ENCODE measurements at regions not wholly inside any gene's neighbourhood (a gene's known extent, or its start where the extent isn't known, plus 50 kb on each side); places are given as distances from the start of the nearest gene placed in this dataset.

DNA sequence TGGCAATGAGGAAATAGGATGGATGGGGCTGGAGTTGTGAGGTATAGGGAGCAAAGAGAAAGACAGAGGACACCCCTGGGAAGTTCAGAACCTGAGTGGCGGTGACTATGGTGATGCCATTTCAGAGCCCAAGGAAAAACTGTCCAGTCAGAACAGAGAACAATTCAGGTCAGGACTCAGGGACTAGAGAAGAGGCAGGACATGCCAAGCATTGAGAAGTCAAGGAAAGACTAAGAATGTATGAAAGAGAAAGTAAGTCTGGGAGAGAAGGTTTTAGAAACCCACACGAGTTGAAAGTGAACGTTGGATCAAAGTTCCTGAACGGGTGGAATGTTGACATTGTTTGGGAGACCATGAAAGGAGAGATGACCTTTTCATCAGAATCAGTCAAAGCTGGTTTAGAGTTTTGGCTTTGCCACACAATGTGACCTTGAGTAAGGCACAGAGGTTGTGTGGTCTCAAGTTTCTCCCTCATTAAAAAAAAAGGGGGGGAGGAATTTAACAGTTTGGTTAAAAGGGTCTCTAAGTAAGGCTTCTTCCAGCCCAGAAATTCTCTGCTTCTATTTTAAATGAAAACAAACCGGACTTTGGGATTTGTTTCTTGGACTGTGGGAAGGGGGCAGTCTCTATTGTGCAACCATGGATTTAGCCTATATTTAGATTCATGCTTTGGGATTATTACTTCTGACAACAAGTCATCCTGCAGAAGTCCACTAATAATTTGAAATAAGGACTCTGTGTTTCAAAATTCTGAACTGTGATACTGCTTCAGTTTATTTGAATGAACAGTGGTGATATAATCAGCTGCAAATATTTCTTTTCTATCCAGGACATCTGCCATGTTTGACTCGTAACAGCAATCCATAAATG lies 315.9 kb upstream of the TBL1XR1 start:
- Histone ChIP-seq H3K27me3 (ENCODE audit: low read depth, low read length) (no peaks in the 10 kb centered on the region), H3K4me3 (ENCODE audit: low read depth in 1 of 2, low read length in 2 of 2) (no peak overlapping the region), H3K36me3 (ENCODE audit: control insufficient read depth in 1 of 2, insufficient read depth in 2 of 2, low read length in 2 of 2) (no peaks in the 10 kb centered on the region), H3K9me3 (ENCODE audit: control insufficient read depth in 1 of 2, low read length in 2 of 2) (no peaks in the 10 kb centered on the region), H3K27ac (ENCODE audit: low read length) (no peak overlapping the region), H3K4me1 (ENCODE audit: control insufficient read depth in 1 of 2, insufficient read depth in 2 of 2, low read length in 2 of 2) (peaks cover 7 to 31% of the 10 kb centered on the region in 2 donors)

DNA sequence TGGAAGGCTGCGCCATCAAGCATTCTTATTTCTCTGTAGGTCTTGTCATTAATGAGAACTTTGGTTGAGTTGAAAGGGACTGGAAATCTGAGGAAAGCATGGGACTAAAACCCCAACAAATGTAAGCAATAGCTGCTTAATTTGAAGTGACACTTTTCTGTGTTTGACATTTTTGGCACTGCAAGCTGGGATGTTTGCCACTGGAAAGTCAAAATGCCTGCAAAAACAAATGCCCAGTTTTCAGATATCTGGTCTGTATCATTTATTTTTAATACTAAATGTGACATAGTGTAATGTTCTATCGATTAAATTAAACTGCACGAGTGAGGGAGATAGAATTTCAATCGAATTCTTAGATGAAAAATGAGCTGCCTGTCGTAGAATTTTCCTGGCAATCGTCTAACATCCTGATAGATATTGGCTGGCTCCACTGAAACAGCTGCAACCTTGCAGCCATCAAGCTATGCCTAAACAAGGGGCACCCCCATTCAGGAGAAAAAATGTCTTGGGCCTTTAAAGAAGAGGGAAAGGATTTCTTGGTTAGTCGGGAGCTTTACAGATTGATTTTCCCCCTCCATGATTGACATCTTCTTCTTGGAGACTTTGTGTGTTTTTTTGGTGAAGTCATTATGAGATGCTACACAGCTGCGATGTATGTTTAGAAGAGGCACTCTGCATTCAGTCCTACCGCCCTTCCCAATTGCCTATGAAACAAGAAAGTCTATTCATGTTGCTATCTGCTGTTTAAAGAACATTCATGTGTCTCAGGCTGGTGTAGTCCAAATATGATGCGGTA lies 316.7 kb upstream of the TBL1XR1 start:
- no peaks in the 10 kb centered on the region for H3K36me3 ChIP-seq (ENCODE audit: control insufficient read depth in 1 of 2, insufficient read depth in 2 of 2, low read length in 2 of 2)
- no peaks in the 10 kb centered on the region for H3K9me3 ChIP-seq (ENCODE audit: control insufficient read depth in 1 of 2, low read length in 2 of 2)
- no peak overlapping the region for H3K27ac ChIP-seq (ENCODE audit: low read length)
- H3K27me3 ChIP-seq (ENCODE audit: low read depth, low read length) = no peaks in the 10 kb centered on the region
- peaks cover 7 to 31% of the 10 kb centered on the region in 2 donors for H3K4me1 ChIP-seq (ENCODE audit: control insufficient read depth in 1 of 2, insufficient read depth in 2 of 2, low read length in 2 of 2)
- H3K4me3 ChIP-seq (ENCODE audit: low read depth in 1 of 2, low read length in 2 of 2) = no peak overlapping the region

DNA sequence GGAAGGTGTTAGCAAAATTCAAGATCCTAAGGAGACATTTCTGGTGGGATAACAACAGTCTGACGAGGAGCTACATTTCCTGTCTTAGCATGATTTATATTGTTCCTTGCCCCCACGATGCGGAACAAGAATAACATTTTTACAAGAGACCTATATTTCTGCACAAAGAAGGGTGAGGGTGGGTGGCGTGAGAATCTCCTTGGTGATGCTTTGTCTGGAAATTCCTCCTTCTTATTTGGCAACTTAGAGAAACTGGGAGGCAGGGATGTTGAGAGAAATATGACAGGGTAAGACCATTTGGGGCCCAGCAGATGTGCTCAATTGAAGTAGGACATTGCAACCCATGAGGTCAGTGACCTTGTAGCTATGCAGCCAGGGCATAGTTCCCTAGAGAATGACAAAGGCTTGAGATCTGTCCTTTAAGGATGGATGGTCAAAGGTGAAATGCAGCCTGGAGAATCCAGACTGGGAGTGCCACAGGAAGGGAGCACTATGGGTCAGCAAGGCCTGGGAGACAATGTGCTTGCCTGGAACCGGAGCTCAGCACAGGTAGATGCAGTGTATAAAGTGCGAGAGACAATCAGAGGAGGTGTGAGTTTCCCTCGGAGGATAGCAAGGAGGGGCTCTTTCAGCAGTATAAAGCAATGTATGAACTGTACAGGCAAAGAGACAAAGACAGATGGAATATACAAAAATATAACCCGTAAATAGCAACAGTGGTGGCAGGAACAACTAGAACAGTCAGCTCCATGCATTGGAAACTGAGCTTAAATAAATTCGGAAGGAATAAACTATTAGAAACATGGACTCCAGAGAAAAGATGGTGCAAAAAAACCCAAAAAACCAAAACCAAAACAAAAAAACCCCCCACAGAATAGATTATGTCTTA lies 317.6 kb upstream of the TBL1XR1 start:
- no peaks in the 10 kb centered on the region for H3K27me3 ChIP-seq (ENCODE audit: low read depth, low read length)
- no peak overlapping the region for H3K27ac ChIP-seq (ENCODE audit: low read length)
- no peaks in the 10 kb centered on the region for H3K9me3 ChIP-seq (ENCODE audit: control insufficient read depth in 1 of 2, low read length in 2 of 2)
- no peak overlapping the region for H3K4me3 ChIP-seq (ENCODE audit: low read depth in 1 of 2, low read length in 2 of 2)
- H3K36me3 ChIP-seq (ENCODE audit: control insufficient read depth in 1 of 2, insufficient read depth in 2 of 2, low read length in 2 of 2) = no peaks in the 10 kb centered on the region
- peaks cover 7 to 31% of the 10 kb centered on the region in 2 donors for H3K4me1 ChIP-seq (ENCODE audit: control insufficient read depth in 1 of 2, insufficient read depth in 2 of 2, low read length in 2 of 2)

DNA sequence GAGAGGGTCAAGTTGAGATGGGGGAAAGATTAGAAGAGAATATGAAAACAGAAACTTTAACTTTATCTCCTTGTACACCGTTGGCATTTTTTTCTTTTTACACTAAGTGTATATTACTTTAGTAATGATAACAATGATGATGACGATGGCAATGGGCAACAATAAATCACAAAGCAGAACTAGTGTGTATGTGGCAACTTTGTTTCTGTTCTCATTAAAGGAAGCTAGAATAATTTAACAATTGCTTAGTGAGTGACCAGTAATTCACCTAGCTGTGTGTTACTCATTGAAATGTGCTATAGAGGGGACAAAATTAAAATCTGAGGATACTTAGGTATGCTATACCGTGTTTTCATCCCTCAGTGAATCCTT lies 318.5 kb upstream of the TBL1XR1 start:
- Histone ChIP-seq H3K36me3 (ENCODE audit: control insufficient read depth in 1 of 2, insufficient read depth in 2 of 2, low read length in 2 of 2) (no peaks in the 10 kb centered on the region), H3K27me3 (ENCODE audit: low read depth, low read length) (no peaks in the 10 kb centered on the region), H3K27ac (ENCODE audit: low read length) (no peak overlapping the region), H3K4me3 (ENCODE audit: low read depth in 1 of 2, low read length in 2 of 2) (no peak overlapping the region), H3K9me3 (ENCODE audit: control insufficient read depth in 1 of 2, low read length in 2 of 2) (no peaks in the 10 kb centered on the region), H3K4me1 (ENCODE audit: control insufficient read depth in 1 of 2, insufficient read depth in 2 of 2, low read length in 2 of 2) (peaks cover 7 to 31% of the 10 kb centered on the region in 2 donors)

DNA sequence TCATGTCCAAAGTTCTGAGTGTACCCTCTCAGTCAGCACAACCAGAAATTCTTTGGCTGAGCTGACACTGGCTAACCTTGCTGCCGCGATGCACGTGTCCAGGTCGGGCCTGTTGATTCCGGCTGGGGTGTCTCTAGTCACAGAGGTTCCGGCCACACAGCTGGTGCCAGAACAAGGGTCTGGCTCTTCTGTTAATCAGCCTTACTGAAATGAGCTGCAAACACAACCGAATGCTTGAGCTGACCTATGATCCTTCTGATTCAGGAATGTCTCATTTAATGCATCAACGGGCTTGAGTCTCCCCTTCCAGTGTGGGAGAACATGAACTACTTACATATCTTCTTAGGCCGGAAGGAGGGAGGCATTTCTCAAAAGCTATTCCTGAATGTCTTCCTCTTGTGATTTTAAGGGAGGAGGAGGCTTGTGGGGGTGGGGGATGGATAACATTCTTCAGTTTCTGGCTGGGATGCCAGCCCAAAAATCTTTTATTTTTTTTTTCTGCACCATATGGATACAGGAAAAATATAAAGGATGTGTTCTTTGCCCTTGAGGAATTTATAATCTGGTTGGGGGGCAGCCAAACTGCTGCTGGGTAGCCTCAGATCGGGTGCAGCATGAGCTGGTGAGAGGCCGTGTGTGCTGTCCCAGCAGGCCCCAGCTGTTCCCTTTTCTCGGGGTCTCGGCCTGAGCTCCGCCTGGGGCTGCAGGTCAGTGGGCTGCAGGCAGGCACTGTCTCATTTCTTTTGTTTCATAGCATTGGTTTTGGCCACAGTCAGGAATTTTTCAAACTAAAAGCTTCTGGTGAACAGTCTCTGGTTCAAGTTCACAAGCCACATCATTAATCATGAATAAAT lies 319.1 kb upstream of the TBL1XR1 start:
- no peaks in the 10 kb centered on the region for H3K9me3 ChIP-seq (ENCODE audit: control insufficient read depth in 1 of 2, low read length in 2 of 2)
- H3K36me3 ChIP-seq (ENCODE audit: control insufficient read depth in 1 of 2, insufficient read depth in 2 of 2, low read length in 2 of 2) = no peaks in the 10 kb centered on the region
- no peak overlapping the region for H3K4me3 ChIP-seq (ENCODE audit: low read depth in 1 of 2, low read length in 2 of 2)
- H3K27me3 ChIP-seq (ENCODE audit: low read depth, low read length) = no peaks in the 10 kb centered on the region
- H3K4me1 ChIP-seq (ENCODE audit: control insufficient read depth in 1 of 2, insufficient read depth in 2 of 2, low read length in 2 of 2) = peaks cover 7 to 31% of the 10 kb centered on the region in 2 donors
- no peak overlapping the region for H3K27ac ChIP-seq (ENCODE audit: low read length)

DNA sequence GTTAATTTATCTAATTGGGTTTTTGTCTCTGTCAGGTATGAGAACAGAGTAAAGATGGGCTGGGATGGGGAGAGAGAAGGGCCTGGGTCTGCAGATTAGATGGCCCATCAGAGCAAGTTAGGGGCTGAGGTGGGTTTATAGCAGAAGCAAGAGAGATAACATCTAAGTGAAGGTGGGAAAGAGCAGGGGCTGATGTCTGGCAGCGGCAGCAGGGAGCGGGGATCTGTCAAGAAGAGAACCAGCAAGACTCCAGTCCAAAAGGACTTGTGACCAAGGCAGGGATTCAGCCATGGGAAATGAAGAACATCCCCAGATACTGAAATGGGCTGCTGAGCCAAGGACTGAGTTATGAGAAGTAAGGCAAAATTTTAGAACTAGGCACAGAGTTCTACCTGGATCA lies 320.6 kb upstream of the TBL1XR1 start:
- no peak overlapping the region for H3K4me3 ChIP-seq (ENCODE audit: low read depth in 1 of 2, low read length in 2 of 2)
- no peaks in the 10 kb centered on the region for H3K36me3 ChIP-seq (ENCODE audit: control insufficient read depth in 1 of 2, insufficient read depth in 2 of 2, low read length in 2 of 2)
- no peaks in the 10 kb centered on the region for H3K27me3 ChIP-seq (ENCODE audit: low read depth, low read length)
- H3K27ac ChIP-seq (ENCODE audit: low read length) = no peak overlapping the region
- H3K9me3 ChIP-seq (ENCODE audit: control insufficient read depth in 1 of 2, low read length in 2 of 2) = no peaks in the 10 kb centered on the region
- H3K4me1 ChIP-seq (ENCODE audit: control insufficient read depth in 1 of 2, insufficient read depth in 2 of 2, low read length in 2 of 2) = peaks cover 7 to 31% of the 10 kb centered on the region in 2 donors

DNA sequence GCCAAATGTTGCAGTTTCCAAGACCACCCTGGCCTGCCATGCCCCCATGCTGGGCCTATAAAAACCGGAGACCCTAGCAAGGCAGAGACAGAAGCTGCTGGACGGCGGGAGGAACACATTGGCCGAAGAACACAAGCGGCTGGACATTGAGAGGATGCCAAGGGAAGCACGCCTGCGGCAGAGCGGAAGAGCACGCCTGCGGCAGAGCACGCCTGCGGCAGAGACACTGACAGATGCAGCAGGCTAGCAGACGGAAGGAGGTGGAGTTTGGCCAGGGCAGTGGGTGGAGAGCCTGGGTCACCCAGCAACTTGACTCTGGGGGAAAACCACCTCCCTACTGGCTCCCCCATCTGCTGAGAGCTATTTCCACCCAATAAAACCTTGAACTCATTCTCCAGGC lies 322.3 kb upstream of the TBL1XR1 start:
- Histone ChIP-seq H3K4me1 (ENCODE audit: control insufficient read depth in 1 of 2, insufficient read depth in 2 of 2, low read length in 2 of 2) (peaks cover 7 to 19% of the 10 kb centered on the region in 2 donors), H3K27me3 (ENCODE audit: low read depth, low read length) (no peaks in the 10 kb centered on the region), H3K27ac (ENCODE audit: low read length) (no peak overlapping the region), H3K9me3 (ENCODE audit: control insufficient read depth in 1 of 2, low read length in 2 of 2) (peaks cover 0 to under 1% of the 10 kb centered on the region in 2 donors), H3K4me3 (ENCODE audit: low read depth in 1 of 2, low read length in 2 of 2) (no peak overlapping the region), H3K36me3 (ENCODE audit: control insufficient read depth in 1 of 2, insufficient read depth in 2 of 2, low read length in 2 of 2) (no peaks in the 10 kb centered on the region)

DNA sequence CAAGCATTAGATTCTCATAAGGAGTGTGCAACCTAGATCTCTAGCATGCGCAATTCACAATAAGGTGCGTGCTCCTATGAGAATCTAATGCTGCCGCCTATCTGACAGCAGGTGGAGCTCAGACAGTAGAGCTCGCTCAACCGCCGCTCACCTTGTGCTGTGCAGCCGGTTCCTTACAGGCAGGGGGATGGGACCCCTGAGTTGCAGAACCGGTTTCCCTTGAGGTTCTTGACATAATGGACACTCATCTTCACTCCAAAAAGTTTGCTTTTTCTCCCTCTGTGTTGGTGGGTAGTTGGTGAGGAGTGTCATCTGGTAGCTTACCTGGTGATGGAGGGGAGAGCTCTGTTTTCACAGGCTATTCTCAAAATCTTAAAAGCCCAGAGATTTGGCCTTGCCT lies 324.0 kb upstream of the TBL1XR1 start:
- Histone ChIP-seq H3K9me3 (ENCODE audit: control insufficient read depth in 1 of 2, low read length in 2 of 2) (peaks cover 0 to 5% of the 10 kb centered on the region in 2 donors), H3K27me3 (ENCODE audit: low read depth, low read length) (no peaks in the 10 kb centered on the region), H3K27ac (ENCODE audit: low read length) (no peak overlapping the region), H3K36me3 (ENCODE audit: control insufficient read depth in 1 of 2, insufficient read depth in 2 of 2, low read length in 2 of 2) (no peaks in the 10 kb centered on the region), H3K4me1 (ENCODE audit: control insufficient read depth in 1 of 2, insufficient read depth in 2 of 2, low read length in 2 of 2) (peaks cover 1 to 5% of the 10 kb centered on the region in 2 donors), H3K4me3 (ENCODE audit: low read depth in 1 of 2, low read length in 2 of 2) (no peak overlapping the region)

DNA sequence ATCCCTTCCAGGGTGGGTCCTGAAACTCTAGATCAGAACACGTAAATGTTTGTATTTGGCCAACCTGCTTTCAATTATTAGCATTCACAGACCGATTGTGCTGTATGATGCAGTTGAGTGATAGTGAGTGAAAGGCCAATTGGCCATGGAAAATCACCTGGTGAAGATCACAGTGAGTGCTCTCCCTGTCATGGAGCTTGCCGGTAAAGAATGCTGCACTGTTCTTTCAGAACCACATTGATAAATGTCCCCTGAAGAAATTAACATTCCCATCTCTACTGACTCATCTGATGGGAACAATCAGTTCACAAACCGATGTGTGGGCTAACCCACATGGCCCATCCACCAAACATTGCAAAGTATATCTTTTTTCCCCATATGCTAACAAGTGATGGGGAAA lies 324.8 kb upstream of the TBL1XR1 start:
- Histone ChIP-seq H3K9me3 (ENCODE audit: control insufficient read depth in 1 of 2, low read length in 2 of 2) (peaks cover 0 to 5% of the 10 kb centered on the region in 2 donors), H3K4me1 (ENCODE audit: control insufficient read depth in 1 of 2, insufficient read depth in 2 of 2, low read length in 2 of 2) (no peaks in the 10 kb centered on the region), H3K27me3 (ENCODE audit: low read depth, low read length) (no peaks in the 10 kb centered on the region), H3K27ac (ENCODE audit: low read length) (no peak overlapping the region), H3K36me3 (ENCODE audit: control insufficient read depth in 1 of 2, insufficient read depth in 2 of 2, low read length in 2 of 2) (no peaks in the 10 kb centered on the region), H3K4me3 (ENCODE audit: low read depth in 1 of 2, low read length in 2 of 2) (no peak overlapping the region)

DNA sequence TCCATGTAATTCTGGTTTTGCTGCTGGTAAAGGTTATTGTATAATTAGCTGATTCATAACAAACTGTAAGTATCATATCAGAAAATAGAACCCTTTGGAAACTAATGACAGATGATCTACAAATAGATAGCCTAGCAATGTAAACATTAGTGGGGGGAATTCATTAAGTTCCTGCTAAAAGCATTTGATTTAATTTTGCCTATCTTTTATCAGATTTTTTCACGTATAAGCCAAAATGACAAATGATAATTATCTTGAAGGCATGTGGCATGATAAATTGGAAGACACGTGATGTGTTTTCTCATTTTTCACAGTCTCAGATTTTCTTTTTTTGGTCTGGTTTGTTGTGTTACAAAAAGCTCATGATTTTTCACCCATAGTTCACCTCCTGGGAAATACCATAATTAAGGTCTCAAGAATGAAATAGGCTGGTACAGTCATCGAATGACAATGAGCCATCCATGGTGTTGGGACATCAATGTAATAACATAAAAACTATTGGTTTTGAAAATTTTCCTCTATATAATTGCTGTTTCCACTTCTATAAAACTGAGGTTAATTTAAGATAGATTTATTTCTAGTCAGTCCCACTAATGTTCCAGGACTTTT lies 325.9 kb upstream of the TBL1XR1 start:
- Histone ChIP-seq H3K27ac (ENCODE audit: low read length) (no peak overlapping the region), H3K4me3 (ENCODE audit: low read depth in 1 of 2, low read length in 2 of 2) (no peak overlapping the region), H3K4me1 (ENCODE audit: control insufficient read depth in 1 of 2, insufficient read depth in 2 of 2, low read length in 2 of 2) (no peaks in the 10 kb centered on the region), H3K36me3 (ENCODE audit: control insufficient read depth in 1 of 2, insufficient read depth in 2 of 2, low read length in 2 of 2) (no peaks in the 10 kb centered on the region), H3K27me3 (ENCODE audit: low read depth, low read length) (no peaks in the 10 kb centered on the region), H3K9me3 (ENCODE audit: control insufficient read depth in 1 of 2, low read length in 2 of 2) (peaks cover 0 to 5% of the 10 kb centered on the region in 2 donors)

Measured in muscle layer of duodenum (tissue), 2 donors.